Smooth muscle cell (in vitro differentiated cells): ENCODE measurements at regions not wholly inside any gene's neighbourhood (a gene's known extent, or its start where the extent isn't known, plus 50 kb on each side); places are given as distances from the start of the nearest gene placed in this dataset.

Experiments
- DNase-seq: peaks from one replicate; lab custom pipeline; 2025; ENCODE audit not compliant: unreplicated experiment; lab: John Stamatoyannopoulos, UW
- H2AFZ ChIP-seq: fragments of 200-600 bp; sonication (generic); 2 replicates; pipeline ENCODE4 v1.6.0; 2016; ENCODE audit warnings: antibody characterized with exemption, low read depth, mild to moderate bottlenecking
- H3F3A ChIP-seq: fragments of 200-600 bp; sonication (generic); 2 replicates; pipeline ENCODE4 v1.6.0; 2017; ENCODE audit warnings: antibody characterized with exemption, low read depth
- H3K27ac ChIP-seq: fragments of 200-600 bp; sonication (generic); 2 replicates; pipeline ENCODE4 v1.5.1; 2016; ENCODE audit warnings: low read depth, mild to moderate bottlenecking
- H3K27me3 ChIP-seq: fragments of 200-600 bp; sonication (generic); 2 replicates; pipeline ENCODE4 v1.6.1; 2016; ENCODE audit warnings: low read depth, mild to moderate bottlenecking
- H3K36me3 ChIP-seq: fragments of 200-600 bp; sonication (generic); 2 replicates; pipeline ENCODE4 v1.5.1; 2016; ENCODE audit warnings: low read depth
- H3K4me1 ChIP-seq: fragments of 200-600 bp; sonication (generic); 2 replicates; pipeline ENCODE4 v1.5.1; 2016; ENCODE audit warnings: low read depth
- H3K4me2 ChIP-seq: fragments of 200-600 bp; sonication (generic); 2 replicates; pipeline ENCODE4 v1.6.0; 2016; ENCODE audit warnings: mild to moderate bottlenecking
- H3K4me3 ChIP-seq: fragments of 200-600 bp; sonication (generic); 2 replicates; pipeline ENCODE4 v1.5.1; 2016; ENCODE audit warnings: mild to moderate bottlenecking
- H3K79me2 ChIP-seq: fragments of 200-600 bp; sonication (generic); 2 replicates; pipeline ENCODE4 v1.6.0; 2016; ENCODE audit warnings: low read depth, mild to moderate bottlenecking
- H3K9ac ChIP-seq: fragments of 200-600 bp; sonication (generic); 2 replicates; pipeline ENCODE4 v1.6.0; 2016; ENCODE audit warnings: low read depth
- H3K9me3 ChIP-seq: fragments of 200-600 bp; sonication (generic); replicated peaks from 2 replicates; pipeline ENCODE4 v1.5.1; 2016; ENCODE audit warnings: low read depth
- H4K20me1 ChIP-seq: fragments of 200-600 bp; sonication (generic); 2 replicates; pipeline ENCODE4 v1.6.0; 2016; ENCODE audit warnings: low read depth
- WGBS: methylation state at CpG from one replicate; pipeline ENCODE4 v1.1.7; 2016; ENCODE audit warnings: low lambda C conversion rate; 5-methylcytosine and 5-hydroxymethylcytosine counted together
- TF ChIP-seq, protein P1 (sequence below): fragments of 200-600 bp; sonication (generic); IDR thresholded peaks from 2 replicates; pipeline ENCODE4 v1.5.1; 2017; ENCODE audit warnings: borderline replicate concordance, mild to moderate bottlenecking, antibody characterized with exemption; ENCODE audit not compliant: insufficient read depth, poor library complexity, severe bottlenecking

DNA sequence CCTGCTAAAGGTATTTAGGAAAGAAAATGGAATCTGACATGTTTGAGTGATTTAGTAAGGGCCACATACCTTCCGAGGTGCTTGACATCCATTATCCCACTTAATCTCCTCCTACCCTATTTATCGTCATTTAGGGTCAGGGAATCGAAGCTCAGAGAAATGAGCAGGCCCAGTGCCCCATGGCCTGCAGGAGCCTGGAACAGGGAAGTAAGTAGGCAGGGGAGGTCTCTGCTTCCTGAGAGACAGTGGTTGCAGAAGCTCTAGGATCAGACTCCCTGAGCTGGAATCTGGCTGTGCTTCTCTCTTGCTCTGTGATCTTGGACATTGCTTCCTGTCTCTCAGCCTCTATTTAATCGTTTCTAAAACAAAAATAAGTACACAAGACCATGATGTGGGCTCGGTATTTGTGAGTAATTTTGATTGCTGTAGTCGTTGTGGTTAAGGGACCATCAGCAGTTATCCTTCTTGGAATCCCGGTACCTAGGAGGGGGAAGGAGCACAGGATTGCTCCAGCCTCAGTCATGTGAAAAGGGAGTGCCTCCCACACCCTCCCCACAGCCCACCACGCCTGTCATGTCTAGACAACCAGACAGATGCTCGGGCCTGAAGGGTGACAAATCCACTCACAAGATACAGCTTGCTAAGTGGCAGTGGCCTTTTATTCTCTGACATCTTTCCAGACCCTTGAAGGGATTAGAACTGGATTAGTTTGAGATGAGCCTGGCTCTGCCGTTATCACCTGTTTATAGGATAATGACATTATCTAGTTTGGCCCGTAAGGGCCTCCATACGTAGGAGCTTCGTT lies 169.2 kb upstream of the TSHZ3 start:
- Histone ChIP-seq H3K4me3 (no peak overlapping the region), H3F3A (peaks cover 33% of the 10 kb centered on the region), H3K27me3 (no peaks in the 10 kb centered on the region), H2AFZ (no peak overlapping the region), H3K4me2 (peak overlapping the region; percentile 40), H3K4me1 (no peaks in the 10 kb centered on the region), H3K36me3 (no peaks in the 10 kb centered on the region), H3K79me2 (no peaks in the 10 kb centered on the region), H3K27ac (peak overlapping the region; percentile 96), H3K9ac (peak overlapping the region; percentile 71), H4K20me1 (no peaks in the 10 kb centered on the region), H3K9me3 (no peaks in the 10 kb centered on the region)
- TF ChIP-seq, protein P1, sequence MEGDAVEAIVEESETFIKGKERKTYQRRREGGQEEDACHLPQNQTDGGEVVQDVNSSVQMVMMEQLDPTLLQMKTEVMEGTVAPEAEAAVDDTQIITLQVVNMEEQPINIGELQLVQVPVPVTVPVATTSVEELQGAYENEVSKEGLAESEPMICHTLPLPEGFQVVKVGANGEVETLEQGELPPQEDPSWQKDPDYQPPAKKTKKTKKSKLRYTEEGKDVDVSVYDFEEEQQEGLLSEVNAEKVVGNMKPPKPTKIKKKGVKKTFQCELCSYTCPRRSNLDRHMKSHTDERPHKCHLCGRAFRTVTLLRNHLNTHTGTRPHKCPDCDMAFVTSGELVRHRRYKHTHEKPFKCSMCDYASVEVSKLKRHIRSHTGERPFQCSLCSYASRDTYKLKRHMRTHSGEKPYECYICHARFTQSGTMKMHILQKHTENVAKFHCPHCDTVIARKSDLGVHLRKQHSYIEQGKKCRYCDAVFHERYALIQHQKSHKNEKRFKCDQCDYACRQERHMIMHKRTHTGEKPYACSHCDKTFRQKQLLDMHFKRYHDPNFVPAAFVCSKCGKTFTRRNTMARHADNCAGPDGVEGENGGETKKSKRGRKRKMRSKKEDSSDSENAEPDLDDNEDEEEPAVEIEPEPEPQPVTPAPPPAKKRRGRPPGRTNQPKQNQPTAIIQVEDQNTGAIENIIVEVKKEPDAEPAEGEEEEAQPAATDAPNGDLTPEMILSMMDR: no peak
- 7% methylated on average over 13 of the region's 13 CpGs for WGBS
- no peak for DNase-seq

DNA sequence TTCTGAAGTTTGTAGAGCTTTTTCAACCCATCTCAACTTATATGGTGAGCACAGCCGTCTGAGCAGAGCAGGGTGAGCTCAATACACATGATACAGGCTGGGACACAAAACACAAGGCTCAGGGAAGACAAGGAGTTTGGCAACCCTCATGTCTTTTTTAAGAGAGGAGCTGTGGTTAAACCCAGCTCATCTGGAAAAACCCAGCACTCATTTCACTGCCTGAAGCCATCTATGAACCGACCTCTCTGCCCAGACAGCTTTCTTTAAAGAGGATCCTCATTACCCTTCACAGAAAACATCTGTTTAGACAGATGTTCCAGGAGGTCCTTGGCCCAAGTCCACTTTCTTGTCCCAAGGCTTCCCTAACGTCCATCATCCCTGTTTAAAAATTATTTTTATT lies 170.0 kb upstream of the TSHZ3 start:
- Histone ChIP-seq H3K27me3 (no peaks in the 10 kb centered on the region), H3K36me3 (no peaks in the 10 kb centered on the region), H3K9ac (peak overlapping the region; percentile 71), H2AFZ (no peak overlapping the region), H3K27ac (peak overlapping the region; percentile 96), H3K4me2 (peak overlapping the region; percentile 27), H3F3A (peaks cover 33% of the 10 kb centered on the region), H3K4me3 (no peak overlapping the region), H4K20me1 (no peaks in the 10 kb centered on the region), H3K4me1 (no peaks in the 10 kb centered on the region), H3K79me2 (no peaks in the 10 kb centered on the region), H3K9me3 (no peaks in the 10 kb centered on the region)
- TF ChIP-seq, protein P1: no peak
- 4% methylated on average over 3 of the region's 3 CpGs for WGBS
- no peak for DNase-seq

DNA sequence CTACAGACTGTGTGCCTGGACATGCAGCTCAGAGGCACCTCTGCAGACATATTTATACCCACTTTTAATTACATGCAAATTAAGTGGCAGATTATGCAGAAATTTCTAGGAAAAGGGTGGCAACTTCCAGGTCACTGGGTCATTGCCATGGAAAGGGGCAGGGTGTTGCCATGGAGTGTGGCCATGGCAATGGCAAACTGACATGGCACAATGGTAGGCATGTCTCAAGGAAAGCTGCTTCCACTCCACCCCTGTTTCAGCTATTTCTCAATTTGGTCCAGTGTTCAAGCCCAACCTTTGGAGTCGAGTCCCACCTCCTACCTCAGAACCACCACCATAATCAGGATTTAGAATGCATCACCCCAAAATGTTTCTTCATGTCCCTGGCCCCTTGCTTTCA lies 170.7 kb upstream of the TSHZ3 start:
- no peaks in the 10 kb centered on the region for H4K20me1 ChIP-seq
- no peak for DNase-seq
- H3K9me3 ChIP-seq: no peaks in the 10 kb centered on the region
- H3K4me3 ChIP-seq: no peak overlapping the region
- H3K36me3 ChIP-seq: no peaks in the 10 kb centered on the region
- no peak overlapping the region for H2AFZ ChIP-seq
- peaks cover 33% of the 10 kb centered on the region for H3F3A ChIP-seq
- H3K27ac ChIP-seq: peak overlapping the region; percentile 96
- H3K27me3 ChIP-seq: no peaks in the 10 kb centered on the region
- peak overlapping the region; percentile 71 for H3K9ac ChIP-seq
- WGBS: 93% methylated on average over 1 of the region's 1 CpG
- H3K79me2 ChIP-seq: no peaks in the 10 kb centered on the region
- H3K4me1 ChIP-seq: no peaks in the 10 kb centered on the region
- TF ChIP-seq, protein P1: no peak
- peak overlapping the region; percentile 27 for H3K4me2 ChIP-seq

DNA sequence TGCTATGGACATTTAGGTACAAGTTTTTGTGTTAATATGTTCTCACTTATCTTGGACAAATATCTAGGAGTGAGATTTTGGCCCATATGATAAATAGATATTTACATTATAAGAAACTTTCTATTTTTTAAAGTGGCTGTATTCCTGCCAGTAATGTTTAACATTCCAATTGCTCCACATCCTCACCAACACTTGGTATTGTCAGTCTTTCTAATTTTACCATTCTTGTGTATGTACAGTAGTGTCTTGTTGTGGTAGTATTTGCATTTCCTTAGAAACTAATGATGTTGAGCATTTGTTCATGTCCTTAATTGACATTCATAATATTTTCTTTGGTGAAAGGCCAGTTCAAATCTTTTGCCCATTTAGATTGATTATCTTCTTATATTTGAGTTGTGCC lies 171.4 kb upstream of the TSHZ3 start:
- TF ChIP-seq, protein P1: no peak
- H3K9me3 ChIP-seq: no peaks in the 10 kb centered on the region
- peak overlapping the region; percentile 96 for H3K27ac ChIP-seq
- H3K36me3 ChIP-seq: no peaks in the 10 kb centered on the region
- H3K79me2 ChIP-seq: no peaks in the 10 kb centered on the region
- H3K4me1 ChIP-seq: no peaks in the 10 kb centered on the region
- no peak overlapping the region for H3K4me2 ChIP-seq
- DNase-seq: no peak
- no peaks in the 10 kb centered on the region for H3K27me3 ChIP-seq
- no peak overlapping the region for H3K9ac ChIP-seq
- H4K20me1 ChIP-seq: no peaks in the 10 kb centered on the region
- peaks cover 33% of the 10 kb centered on the region for H3F3A ChIP-seq
- H3K4me3 ChIP-seq: no peak overlapping the region
- no peak overlapping the region for H2AFZ ChIP-seq
